PC-9 (cell line): ENCODE measurements at regions not wholly inside any gene's neighbourhood (a gene's known extent, or its start where the extent isn't known, plus 50 kb on each side); places are given as distances from the start of the nearest gene placed in this dataset.

Source experiments
- CTCF ChIP-seq: fragments of 200-600 bp; sonication (generic); conservative IDR thresholded peaks from 2 replicates; pipeline ENCODE4 v1.6.1; 2017; ENCODE audit warnings: mixed run types, antibody characterized with exemption, mild to moderate bottlenecking, moderate library complexity
- EZH2 ChIP-seq: fragments of 200-600 bp; sonication (generic); IDR thresholded peaks from 2 replicates; pipeline ENCODE4 v1.8.0; 2017; ENCODE audit warnings: antibody characterized with exemption, low read depth

GRCh38 chrX:45437186-45437585 is 236.5 kb upstream of the DIPK2B start:
- TF ChIP-seq CTCF (no peak), EZH2 (no peak)
